ENCODE measurements at regions not wholly inside any gene's neighbourhood (a gene's known extent, or its start where the extent isn't known, plus 50 kb on each side); places are given as distances from the start of the nearest gene placed in this dataset.
"Not testable (repeated sequence)": the region's sequence is repeated elsewhere in the genome, so short reads cannot be mapped to it uniquely, and the experiment has no call there.

DNA sequence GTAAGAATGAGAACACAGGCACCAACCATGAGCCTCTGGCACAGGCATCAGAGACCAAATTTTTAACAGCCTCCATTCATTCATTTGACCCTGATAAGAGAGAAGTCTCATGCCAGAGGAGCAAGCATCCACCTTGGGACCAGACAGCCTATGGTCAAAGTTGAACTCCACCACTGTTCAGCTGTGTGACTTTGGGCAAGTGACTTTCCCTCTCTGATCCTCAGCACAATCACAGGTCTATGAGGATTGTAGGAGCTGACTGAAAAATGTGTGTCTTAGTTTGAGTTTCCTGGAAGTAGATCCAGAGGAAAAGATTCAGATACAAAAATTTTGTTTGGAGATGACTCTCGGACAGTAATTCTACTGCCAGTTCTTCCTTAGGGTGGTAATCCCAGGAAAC, 645.1 kb upstream of the DEFB115 start:
- Histone ChIP-seq H3K9me3 (peaks cover 6% of the 10 kb centered on the region), H3K36me3 (no peaks in the 10 kb centered on the region), H3K4me3 (no peak overlapping the region), H3K27me3 (no peaks in the 10 kb centered on the region), H3K27ac (no peak overlapping the region), H3K4me1 (no peaks in the 10 kb centered on the region)
- DNase-seq (ENCODE audit: low spot score in 2 of 2), result no peak
- TF ChIP-seq EP300 (IDR thresholded peaks at IDR 0.05), result no peak
- no peak for TF ChIP-seq CTCF (IDR thresholded peaks at IDR 0.05)
- TF ChIP-seq POLR2A (IDR thresholded peaks at IDR 0.05), result no peak
- TF ChIP-seq POLR2AphosphoS5 (IDR thresholded peaks at IDR 0.05), result no peak
- WGBS, result 87% methylated on average over 1 of the region's 1 CpG

- not testable (repeated sequence) for H3K27me3 ChIP-seq; H3K4me1 ChIP-seq; H3K27ac ChIP-seq; H3K9me3 ChIP-seq; H3K36me3 ChIP-seq; DNase-seq (ENCODE audit: low spot score in 2 of 2); H3K4me3 ChIP-seq
- 67% methylated on average over 4 of the region's 4 CpGs for WGBS
Measured at GRCh38 chr20:30621346-30621745, 636.1 kb upstream of the DEFB115 start.

DNA sequence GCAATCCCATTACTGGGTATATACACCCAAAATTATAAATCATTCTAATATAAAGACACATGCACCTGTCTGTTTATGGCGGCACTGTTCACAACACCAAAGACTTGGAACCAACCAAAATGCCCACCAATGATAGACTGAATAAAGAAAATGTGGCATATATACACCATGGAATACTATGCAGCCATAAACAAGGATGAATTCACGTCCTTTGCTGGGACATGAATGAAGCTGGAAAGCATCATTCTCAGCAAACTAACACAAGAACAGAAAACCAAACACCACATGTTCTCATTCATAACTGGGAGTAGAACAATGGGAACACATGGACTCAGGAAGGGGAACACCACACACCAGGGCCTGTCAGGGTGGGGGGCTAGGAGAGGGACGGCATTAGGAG, 633.2 kb upstream of the DEFB115 start:
- not testable (repeated sequence) for H3K4me1 ChIP-seq; H3K36me3 ChIP-seq; H3K27me3 ChIP-seq; H3K9me3 ChIP-seq; DNase-seq (ENCODE audit: low spot score in 2 of 2); H3K4me3 ChIP-seq; H3K27ac ChIP-seq
- 82% methylated on average over 3 of the region's 3 CpGs for WGBS

GRCh38 chr20:30629376-30629775, 628.1 kb upstream of the DEFB115 start:
- not testable (repeated sequence) for H3K4me1 ChIP-seq, H3K36me3 ChIP-seq, H3K4me3 ChIP-seq, H3K27ac ChIP-seq, H3K27me3 ChIP-seq, H3K9me3 ChIP-seq
- 76% methylated on average over 7 of the region's 7 CpGs for whole genome bisulfite sequencing
- peak in 1 of 2 donors; percentile 79 for DNase-seq (ENCODE audit: low spot score in 2 of 2)

- H3K9me3 ChIP-seq, result no peaks in the 10 kb centered on the region
- H3K36me3 ChIP-seq, result no peaks in the 10 kb centered on the region
- DNase-seq (ENCODE audit: low spot score in 2 of 2), result peak in 1 of 2 donors; percentile 50
- no peak overlapping the region for H3K4me3 ChIP-seq
- H3K27me3 ChIP-seq, result no peaks in the 10 kb centered on the region
- TF ChIP-seq CTCF (IDR thresholded peaks at IDR 0.05), result no peak
- TF ChIP-seq EP300 (IDR thresholded peaks at IDR 0.05), result no peak
- TF ChIP-seq POLR2AphosphoS5 (IDR thresholded peaks at IDR 0.05), result no peak
- no peak for TF ChIP-seq POLR2A (IDR thresholded peaks at IDR 0.05)
- no CpG with 5 or more reads among the region's 3 CpGs for WGBS
- H3K4me1 ChIP-seq, result no peaks in the 10 kb centered on the region
- H3K27ac ChIP-seq, result no peak overlapping the region
Measured at GRCh38 chr20:30630761-30631160, 626.7 kb upstream of the DEFB115 start.

GRCh38 chr20:30631261-30631789, 626.1 kb upstream of the DEFB115 start:
- H3K36me3 ChIP-seq, result not testable (repeated sequence)
- 54% methylated on average over 4 of the region's 4 CpGs for WGBS

GRCh38 chr20:30632773-30633172, 624.7 kb upstream of the DEFB115 start:
- WGBS, result 67% methylated on average over 1 of the region's 1 CpG
- not testable (repeated sequence) for H3K9me3 ChIP-seq; DNase-seq (ENCODE audit: low spot score in 2 of 2); H3K36me3 ChIP-seq; H3K27me3 ChIP-seq; H3K27ac ChIP-seq; H3K4me3 ChIP-seq; H3K4me1 ChIP-seq

More at GRCh38 chr20:30631261-30631789, 626.1 kb upstream of the DEFB115 start:
- not testable (repeated sequence) for H3K27me3 ChIP-seq, H3K4me1 ChIP-seq, H3K27ac ChIP-seq, H3K9me3 ChIP-seq, H3K4me3 ChIP-seq
- DNase-seq (ENCODE audit: low spot score in 2 of 2), result peak in 1 of 2 donors; percentile 58

- not testable (repeated sequence) for H3K4me1 ChIP-seq; DNase-seq (ENCODE audit: low spot score in 2 of 2)
- 70% methylated on average over 4 of the region's 4 CpGs for WGBS
Measured at GRCh38 chr20:30641522-30641921, 615.9 kb upstream of the DEFB115 start.

GRCh38 chr20:30660982-30661381, 596.5 kb upstream of the DEFB115 start:
- not testable (repeated sequence) for H3K27ac ChIP-seq; H3K27me3 ChIP-seq; H3K36me3 ChIP-seq; H3K4me1 ChIP-seq; H3K9me3 ChIP-seq; H3K4me3 ChIP-seq; DNase-seq (ENCODE audit: low spot score in 2 of 2)
- WGBS, result 90% methylated on average over 4 of the region's 4 CpGs

More at GRCh38 chr20:30641522-30641921, 615.9 kb upstream of the DEFB115 start:
- not testable (repeated sequence) for H3K4me3 ChIP-seq, H3K9me3 ChIP-seq, H3K36me3 ChIP-seq, H3K27me3 ChIP-seq, H3K27ac ChIP-seq

DNA sequence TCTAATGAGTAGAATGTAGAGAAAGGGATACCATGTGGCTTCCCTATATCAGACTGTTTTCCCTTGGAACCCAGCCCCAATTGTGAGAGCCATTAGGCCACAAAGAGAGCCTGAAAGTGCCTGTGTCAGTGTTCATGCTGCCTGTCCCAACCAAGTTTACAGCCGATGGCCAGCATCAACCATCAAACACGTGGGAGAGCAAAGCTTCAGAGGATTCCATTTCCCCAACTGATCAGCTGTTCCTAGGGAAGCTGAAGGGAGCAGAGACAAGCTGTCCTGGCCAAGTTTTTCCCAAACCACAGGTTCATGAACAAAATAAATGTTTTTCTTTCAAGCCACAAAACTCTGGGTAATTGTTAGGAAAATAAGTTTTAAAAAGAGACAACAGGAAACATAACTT, 589.0 kb upstream of the DEFB115 start:
- not testable (repeated sequence) for H3K9me3 ChIP-seq

GRCh38 chr20:30669330-30670029, 588.0 kb upstream of the DEFB115 start:
- H3K27ac ChIP-seq; DNase-seq (ENCODE audit: low spot score in 2 of 2); H3K36me3 ChIP-seq; H3K9me3 ChIP-seq; H3K27me3 ChIP-seq; H3K4me1 ChIP-seq; H3K4me3 ChIP-seq: not testable (repeated sequence)

More for the DNA sequence above, 589.0 kb upstream of the DEFB115 start:
- H3K36me3 ChIP-seq; H3K4me3 ChIP-seq; H3K27ac ChIP-seq; H3K4me1 ChIP-seq; DNase-seq (ENCODE audit: low spot score in 2 of 2); H3K27me3 ChIP-seq: not testable (repeated sequence)
- WGBS, result 52% methylated on average over 2 of the region's 2 CpGs

DNA sequence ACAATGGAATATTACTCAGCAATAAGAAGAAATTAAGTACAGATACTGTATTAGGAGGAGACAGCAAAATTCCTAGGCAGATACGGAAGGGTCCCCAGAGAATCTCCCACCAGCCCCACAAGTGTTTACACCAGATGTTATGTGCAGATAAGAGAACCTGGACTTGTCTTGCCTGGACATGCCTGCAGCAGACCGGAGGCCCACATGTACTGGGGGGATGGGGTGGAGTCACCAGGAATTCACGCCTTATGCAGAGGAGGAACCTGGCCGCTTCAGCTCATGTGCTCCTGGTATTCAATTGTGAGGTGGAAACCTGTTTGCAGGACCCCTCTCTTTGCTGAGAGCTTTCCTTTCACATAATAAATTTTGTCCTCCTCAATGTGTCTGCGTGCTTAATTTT, 586.3 kb upstream of the DEFB115 start:
- not testable (repeated sequence) for H3K4me1 ChIP-seq; H3K4me3 ChIP-seq; H3K36me3 ChIP-seq; H3K9me3 ChIP-seq; H3K27ac ChIP-seq; H3K27me3 ChIP-seq; DNase-seq (ENCODE audit: low spot score in 2 of 2)
- 59% methylated on average over 5 of the region's 5 CpGs for WGBS
